Parathyroid adenoma (tissue), 2 donors: ENCODE measurements at regions not wholly inside any gene's neighbourhood (a gene's known extent, or its start where the extent isn't known, plus 50 kb on each side); places are given as distances from the start of the nearest gene placed in this dataset.

Source experiments
- H2AFZ ChIP-seq: fragments of 300-600 bp; sonication (generic); one replicate; pipeline ENCODE4 v1.7.0; 2017; ENCODE audit warnings: antibody characterized with exemption, mild to moderate bottlenecking
- H3K27ac ChIP-seq: fragments of 300-600 bp; sonication (generic); one replicate; pipeline ENCODE4 v1.7.0; 2017
- H3K27me3 ChIP-seq: fragments of 300-600 bp; sonication (generic); one replicate; pipeline ENCODE4 v1.7.0; 2017; ENCODE audit warnings: low read length; ENCODE audit not compliant: control insufficient read depth, insufficient read depth
- H3K36me3 ChIP-seq: fragments of 300-600 bp; sonication (generic); one replicate; pipeline ENCODE4 v1.7.0; 2017; ENCODE audit warnings: low read length; ENCODE audit not compliant: control insufficient read depth, insufficient read depth
- H3K4me1 ChIP-seq: fragments of 300-600 bp; sonication (generic); one replicate; pipeline ENCODE4 v1.7.0; 2017; ENCODE audit warnings: control low read depth
- H3K4me2 ChIP-seq: fragments of 300-600 bp; sonication (generic); one replicate; pipeline ENCODE4 v1.7.0; 2017; ENCODE audit warnings: low read length
- H3K4me3 ChIP-seq: fragments of 300-600 bp; sonication (generic); one replicate; pipeline ENCODE4 v1.7.0; 2017; ENCODE audit warnings: low read depth, low read length
- H3K79me2 ChIP-seq: fragments of 300-600 bp; sonication (generic); one replicate; pipeline ENCODE4 v1.7.0; 2017; ENCODE audit warnings: control low read depth
- H3K9ac ChIP-seq: fragments of 300-600 bp; sonication (generic); one replicate; pipeline ENCODE4 v1.7.0; 2017; ENCODE audit warnings: mild to moderate bottlenecking
- H3K9me3 ChIP-seq: fragments of 300-600 bp; sonication (generic); one replicate; pipeline ENCODE4 v1.7.0; 2017; ENCODE audit warnings: low read length; ENCODE audit not compliant: control insufficient read depth
- TF ChIP-seq, protein P1 (sequence below): fragments of 300-600 bp; sonication (generic); IDR thresholded peaks from one replicate; pipeline ENCODE4 v1.7.0; 2017; ENCODE audit warnings: antibody characterized with exemption, mild to moderate bottlenecking
- donor health status: primary hyperparathyroidism.

DNA sequence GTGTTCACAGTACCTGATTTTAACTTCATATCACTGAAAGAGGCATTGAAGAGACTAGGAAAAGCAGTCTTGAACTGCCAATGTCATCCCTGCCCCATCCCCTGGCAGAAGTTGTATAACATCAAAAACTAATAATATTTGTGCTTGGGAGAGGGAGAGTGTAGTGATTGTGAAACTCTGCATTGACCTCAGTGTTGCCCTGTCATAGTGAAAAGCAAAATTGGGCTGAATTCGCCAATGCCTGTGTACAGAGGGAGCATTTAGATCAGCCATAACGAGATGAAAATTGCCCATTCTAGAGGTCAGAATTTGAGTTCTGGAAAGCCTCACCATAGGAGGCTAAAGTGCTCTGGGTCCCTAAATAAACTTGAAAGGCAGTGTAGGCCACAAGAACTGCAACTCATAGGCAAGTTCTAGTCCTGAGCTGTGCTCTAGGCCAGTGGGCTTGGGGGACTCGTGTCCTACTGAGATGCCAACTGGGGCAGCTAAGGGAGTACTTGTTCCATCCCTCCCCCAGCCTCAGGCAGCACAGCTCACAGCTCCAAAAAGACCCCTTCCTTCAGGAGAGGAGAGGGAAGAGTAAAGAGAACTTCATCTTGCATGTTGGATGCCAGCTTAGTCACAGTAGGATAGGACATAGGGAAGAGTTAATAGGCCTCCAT is 855.6 kb downstream of the TSN start:
- Histone ChIP-seq H3K27me3 (no peaks in the 10 kb centered on the region), H3K9ac (no peak overlapping the region), H3K4me2 (no peak overlapping the region), H3K4me3 (no peak overlapping the region), H2AFZ (no peak overlapping the region), H3K9me3 (no peaks in the 10 kb centered on the region), H3K79me2 (no peaks in the 10 kb centered on the region), H3K27ac (no peak overlapping the region), H3K36me3 (no peaks in the 10 kb centered on the region), H3K4me1 (no peaks in the 10 kb centered on the region)
- TF ChIP-seq, protein P1, sequence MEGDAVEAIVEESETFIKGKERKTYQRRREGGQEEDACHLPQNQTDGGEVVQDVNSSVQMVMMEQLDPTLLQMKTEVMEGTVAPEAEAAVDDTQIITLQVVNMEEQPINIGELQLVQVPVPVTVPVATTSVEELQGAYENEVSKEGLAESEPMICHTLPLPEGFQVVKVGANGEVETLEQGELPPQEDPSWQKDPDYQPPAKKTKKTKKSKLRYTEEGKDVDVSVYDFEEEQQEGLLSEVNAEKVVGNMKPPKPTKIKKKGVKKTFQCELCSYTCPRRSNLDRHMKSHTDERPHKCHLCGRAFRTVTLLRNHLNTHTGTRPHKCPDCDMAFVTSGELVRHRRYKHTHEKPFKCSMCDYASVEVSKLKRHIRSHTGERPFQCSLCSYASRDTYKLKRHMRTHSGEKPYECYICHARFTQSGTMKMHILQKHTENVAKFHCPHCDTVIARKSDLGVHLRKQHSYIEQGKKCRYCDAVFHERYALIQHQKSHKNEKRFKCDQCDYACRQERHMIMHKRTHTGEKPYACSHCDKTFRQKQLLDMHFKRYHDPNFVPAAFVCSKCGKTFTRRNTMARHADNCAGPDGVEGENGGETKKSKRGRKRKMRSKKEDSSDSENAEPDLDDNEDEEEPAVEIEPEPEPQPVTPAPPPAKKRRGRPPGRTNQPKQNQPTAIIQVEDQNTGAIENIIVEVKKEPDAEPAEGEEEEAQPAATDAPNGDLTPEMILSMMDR, result no peak

DNA sequence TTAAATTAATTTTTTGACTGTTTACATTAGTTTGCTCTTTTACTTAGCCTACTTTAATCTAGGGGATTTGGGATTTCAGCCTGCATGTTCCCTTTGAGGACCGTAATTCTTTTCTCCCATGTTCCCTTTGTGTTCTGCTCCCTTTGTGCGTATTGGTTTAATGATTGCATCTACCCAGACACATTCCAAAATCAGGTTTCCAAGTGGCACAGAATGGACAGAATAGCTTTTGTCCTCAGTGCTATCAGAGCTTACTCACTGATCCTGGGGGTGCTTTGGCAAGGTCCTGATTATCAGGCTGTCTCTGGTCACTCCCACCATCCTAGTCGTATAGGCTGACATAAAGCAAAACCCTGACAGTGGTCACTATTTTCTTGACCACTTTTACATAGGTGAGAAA is 867.5 kb downstream of the TSN start:
- Histone ChIP-seq H3K4me3 (no peak overlapping the region), H3K36me3 (no peaks in the 10 kb centered on the region), H3K27me3 (no peaks in the 10 kb centered on the region), H3K27ac (no peak overlapping the region), H3K4me2 (no peak overlapping the region), H3K9me3 (no peaks in the 10 kb centered on the region), H3K9ac (no peak overlapping the region), H3K4me1 (no peaks in the 10 kb centered on the region), H2AFZ (no peak overlapping the region), H3K79me2 (no peaks in the 10 kb centered on the region)
- TF ChIP-seq, protein P1, result no peak

DNA sequence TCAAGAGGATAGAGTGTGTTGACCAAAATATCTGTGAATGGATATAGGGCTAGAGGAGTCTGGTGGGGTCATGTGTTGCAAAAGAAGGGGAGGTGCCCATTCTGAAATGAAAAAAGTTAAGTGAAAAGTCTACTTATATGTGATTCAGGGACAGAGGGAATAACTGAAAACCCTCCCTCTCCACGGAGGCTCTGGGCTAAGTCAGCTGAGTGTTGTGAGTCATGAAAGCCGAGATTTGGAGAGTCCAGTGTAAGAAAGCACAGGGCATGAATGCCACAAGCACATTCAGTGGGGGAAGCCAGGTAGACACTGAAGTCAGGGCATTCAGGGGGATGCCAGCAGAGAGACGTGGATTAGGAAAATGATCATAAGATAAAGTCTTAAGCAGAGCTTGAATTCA is 871.9 kb downstream of the TSN start:
- Histone ChIP-seq H3K9me3 (no peaks in the 10 kb centered on the region), H2AFZ (no peak overlapping the region), H3K36me3 (no peaks in the 10 kb centered on the region), H3K4me3 (no peak overlapping the region), H3K9ac (no peak overlapping the region), H3K79me2 (no peaks in the 10 kb centered on the region), H3K4me2 (no peak overlapping the region), H3K4me1 (no peaks in the 10 kb centered on the region), H3K27ac (no peak overlapping the region), H3K27me3 (no peaks in the 10 kb centered on the region)
- TF ChIP-seq, protein P1, result no peak

DNA sequence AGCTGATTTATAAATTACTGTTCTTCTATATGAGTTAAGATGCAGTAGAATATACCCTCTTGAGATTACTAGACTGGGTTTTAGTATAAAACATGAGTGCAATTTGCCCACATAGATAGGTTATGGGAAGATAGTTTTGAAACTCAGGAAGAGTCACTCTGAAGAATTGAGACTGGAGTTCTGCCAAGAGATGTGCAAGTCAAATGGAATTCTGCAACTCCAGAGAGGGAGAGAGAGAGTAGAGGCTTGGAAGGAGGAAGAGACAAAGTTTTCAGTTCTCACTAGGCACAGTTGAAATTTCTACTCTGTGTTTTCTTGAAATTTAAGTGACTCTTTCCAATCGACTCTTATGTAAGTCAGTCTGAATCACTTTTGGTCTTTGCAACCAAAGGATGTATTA is 878.8 kb downstream of the TSN start:
- H3K9ac ChIP-seq, result no peak overlapping the region
- TF ChIP-seq, protein P1, result no peak

DNA sequence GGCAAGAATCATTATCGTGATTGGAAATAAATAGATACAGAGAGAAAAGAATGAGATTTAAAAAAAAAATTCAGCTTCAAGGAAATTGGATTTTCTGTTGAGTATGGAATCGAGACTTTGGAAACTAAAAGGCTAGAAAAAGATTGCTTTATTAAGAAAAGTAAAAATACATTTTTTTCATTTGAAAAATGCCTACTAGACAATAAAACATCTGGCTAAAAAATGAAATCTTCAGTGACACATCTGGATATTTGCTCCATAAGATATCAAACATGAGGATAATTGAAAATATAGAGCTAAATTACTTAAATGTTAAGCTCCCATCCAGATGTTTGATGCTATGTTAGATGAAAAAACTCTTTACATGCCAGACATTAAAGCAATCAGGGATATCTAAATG is 879.5 kb downstream of the TSN start:
- TF ChIP-seq, protein P1, result no peak
- Histone ChIP-seq H3K79me2 (no peaks in the 10 kb centered on the region), H3K36me3 (no peaks in the 10 kb centered on the region), H3K4me3 (no peak overlapping the region), H3K9me3 (no peaks in the 10 kb centered on the region), H3K9ac (no peak overlapping the region), H3K4me1 (no peaks in the 10 kb centered on the region), H3K27me3 (no peaks in the 10 kb centered on the region), H3K27ac (no peak overlapping the region), H2AFZ (no peak overlapping the region), H3K4me2 (no peak overlapping the region)

More for the DNA sequence above, 878.8 kb downstream of the TSN start:
- no peaks in the 10 kb centered on the region for H3K27me3 ChIP-seq
- no peaks in the 10 kb centered on the region for H3K79me2 ChIP-seq
- H3K4me1 ChIP-seq, result no peaks in the 10 kb centered on the region
- no peak overlapping the region for H3K4me2 ChIP-seq
- no peak overlapping the region for H3K4me3 ChIP-seq
- no peaks in the 10 kb centered on the region for H3K36me3 ChIP-seq
- H2AFZ ChIP-seq, result no peak overlapping the region
- H3K9me3 ChIP-seq, result no peaks in the 10 kb centered on the region
- no peak overlapping the region for H3K27ac ChIP-seq
